ENCODE measurements at regions not wholly inside any gene's neighbourhood (a gene's known extent, or its start where the extent isn't known, plus 50 kb on each side); places are given as distances from the start of the nearest gene placed in this dataset.

DNA sequence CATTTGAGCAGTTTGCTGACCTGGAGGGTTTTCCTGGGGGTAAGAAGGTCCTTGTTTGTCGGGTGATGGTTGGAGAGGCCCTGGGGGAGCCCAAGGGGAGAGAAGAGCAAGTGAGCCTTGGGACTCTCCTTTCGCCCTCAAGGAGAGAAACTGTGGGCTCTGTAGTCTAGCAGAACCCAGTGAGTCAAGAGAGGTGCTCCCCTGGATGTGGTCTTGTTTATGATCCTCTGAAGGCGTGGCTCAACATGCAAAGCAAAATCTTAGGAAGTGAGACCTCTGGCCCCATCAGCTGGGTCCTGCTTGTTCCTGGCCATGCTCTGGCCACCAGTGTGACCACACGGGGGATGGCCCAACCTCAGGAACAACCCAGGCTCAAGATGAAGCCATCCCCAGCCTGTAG lies 66.5 kb upstream of the ALX4 start:
- TF ChIP-seq, protein P1, sequence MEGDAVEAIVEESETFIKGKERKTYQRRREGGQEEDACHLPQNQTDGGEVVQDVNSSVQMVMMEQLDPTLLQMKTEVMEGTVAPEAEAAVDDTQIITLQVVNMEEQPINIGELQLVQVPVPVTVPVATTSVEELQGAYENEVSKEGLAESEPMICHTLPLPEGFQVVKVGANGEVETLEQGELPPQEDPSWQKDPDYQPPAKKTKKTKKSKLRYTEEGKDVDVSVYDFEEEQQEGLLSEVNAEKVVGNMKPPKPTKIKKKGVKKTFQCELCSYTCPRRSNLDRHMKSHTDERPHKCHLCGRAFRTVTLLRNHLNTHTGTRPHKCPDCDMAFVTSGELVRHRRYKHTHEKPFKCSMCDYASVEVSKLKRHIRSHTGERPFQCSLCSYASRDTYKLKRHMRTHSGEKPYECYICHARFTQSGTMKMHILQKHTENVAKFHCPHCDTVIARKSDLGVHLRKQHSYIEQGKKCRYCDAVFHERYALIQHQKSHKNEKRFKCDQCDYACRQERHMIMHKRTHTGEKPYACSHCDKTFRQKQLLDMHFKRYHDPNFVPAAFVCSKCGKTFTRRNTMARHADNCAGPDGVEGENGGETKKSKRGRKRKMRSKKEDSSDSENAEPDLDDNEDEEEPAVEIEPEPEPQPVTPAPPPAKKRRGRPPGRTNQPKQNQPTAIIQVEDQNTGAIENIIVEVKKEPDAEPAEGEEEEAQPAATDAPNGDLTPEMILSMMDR (IDR thresholded peaks at IDR 0.05): no peak
- no peak for TF ChIP-seq POLR2A (IDR thresholded peaks at IDR 0.05)
- Histone ChIP-seq H3K4me1 (no peaks in the 10 kb centered on the region), H3K4me3 (no peak overlapping the region), H3K36me3 (no peaks in the 10 kb centered on the region), H3K27me3 (no peaks in the 10 kb centered on the region), H3K27ac (no peak overlapping the region), H3K9me3 (peaks cover 7% of the 10 kb centered on the region in 2 donors)
- DNase-seq (ENCODE audit: low spot score in 2 of 2): no peak
- intact Hi-C loops (cut with DNase I; ENCODE audit: low total_unique reads): no loop called here

DNA sequence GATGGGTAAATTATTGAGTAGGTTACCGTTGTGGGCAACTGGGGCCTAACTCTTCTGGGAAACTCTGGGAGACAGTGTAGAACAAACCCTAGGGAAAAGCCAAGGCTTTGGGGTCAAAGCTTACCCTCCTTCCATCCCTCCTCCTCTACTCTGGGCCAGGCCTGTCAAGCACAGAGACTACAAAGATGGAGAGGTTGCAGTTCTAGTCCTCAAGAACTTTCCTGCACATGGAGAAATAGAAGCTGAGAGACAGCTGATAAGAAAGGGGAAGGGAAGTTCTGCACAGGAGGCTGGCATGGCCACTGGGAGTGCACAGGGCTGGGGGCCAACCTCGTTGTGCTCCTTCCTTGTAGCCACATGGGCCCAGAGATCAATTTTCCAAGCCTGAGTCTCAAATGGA lies 67.2 kb upstream of the ALX4 start:
- no peak overlapping the region for H3K27ac ChIP-seq
- H3K4me1 ChIP-seq: no peaks in the 10 kb centered on the region
- no peak overlapping the region for H3K4me3 ChIP-seq
- TF ChIP-seq POLR2AphosphoS5 (IDR thresholded peaks at IDR 0.05) (no peak), POLR2A (IDR thresholded peaks at IDR 0.05) (no peak)
- TF ChIP-seq, protein P1 (IDR thresholded peaks at IDR 0.05): no peak
- no peak for DNase-seq (ENCODE audit: low spot score in 2 of 2)
- intact Hi-C loops (cut with DNase I; ENCODE audit: low total_unique reads): no loop called here
- H3K36me3 ChIP-seq: no peaks in the 10 kb centered on the region
- peaks cover 7% of the 10 kb centered on the region in 2 donors for H3K9me3 ChIP-seq
- H3K27me3 ChIP-seq: peaks cover 0 to under 1% of the 10 kb centered on the region in 2 donors

DNA sequence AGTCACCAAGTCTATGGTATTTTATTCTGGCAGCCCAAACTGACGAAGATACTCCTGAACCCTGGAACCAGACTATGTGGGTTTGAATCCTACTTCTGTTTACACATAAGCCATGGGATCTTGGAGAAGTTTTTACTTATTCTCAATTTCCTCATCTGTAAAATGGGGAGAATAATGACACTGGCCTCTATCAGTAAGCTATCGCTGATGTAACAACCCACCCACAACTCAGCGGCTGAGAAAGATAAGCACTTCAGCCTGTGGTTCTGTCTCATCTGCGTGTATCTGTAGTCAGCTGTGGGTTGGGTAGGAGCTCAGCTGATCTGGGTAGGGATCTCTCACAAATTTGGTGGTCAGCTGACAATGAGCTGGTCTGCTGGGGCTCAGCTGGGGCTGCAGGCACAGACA lies 68.0 kb upstream of the ALX4 start:
- Histone ChIP-seq H3K9me3 (peaks cover 7% of the 10 kb centered on the region in 2 donors), H3K36me3 (no peaks in the 10 kb centered on the region), H3K27me3 (peaks cover 0 to 5% of the 10 kb centered on the region in 2 donors), H3K27ac (no peak overlapping the region), H3K4me1 (no peaks in the 10 kb centered on the region), H3K4me3 (no peak overlapping the region)
- DNase-seq (ENCODE audit: low spot score in 2 of 2): no peak
- TF ChIP-seq, protein P1 (IDR thresholded peaks at IDR 0.05): no peak
- no peak for TF ChIP-seq POLR2A (IDR thresholded peaks at IDR 0.05)
- TF ChIP-seq POLR2AphosphoS5 (IDR thresholded peaks at IDR 0.05): no peak
- intact Hi-C loops (cut with DNase I; ENCODE audit: low total_unique reads): no loop called here

DNA sequence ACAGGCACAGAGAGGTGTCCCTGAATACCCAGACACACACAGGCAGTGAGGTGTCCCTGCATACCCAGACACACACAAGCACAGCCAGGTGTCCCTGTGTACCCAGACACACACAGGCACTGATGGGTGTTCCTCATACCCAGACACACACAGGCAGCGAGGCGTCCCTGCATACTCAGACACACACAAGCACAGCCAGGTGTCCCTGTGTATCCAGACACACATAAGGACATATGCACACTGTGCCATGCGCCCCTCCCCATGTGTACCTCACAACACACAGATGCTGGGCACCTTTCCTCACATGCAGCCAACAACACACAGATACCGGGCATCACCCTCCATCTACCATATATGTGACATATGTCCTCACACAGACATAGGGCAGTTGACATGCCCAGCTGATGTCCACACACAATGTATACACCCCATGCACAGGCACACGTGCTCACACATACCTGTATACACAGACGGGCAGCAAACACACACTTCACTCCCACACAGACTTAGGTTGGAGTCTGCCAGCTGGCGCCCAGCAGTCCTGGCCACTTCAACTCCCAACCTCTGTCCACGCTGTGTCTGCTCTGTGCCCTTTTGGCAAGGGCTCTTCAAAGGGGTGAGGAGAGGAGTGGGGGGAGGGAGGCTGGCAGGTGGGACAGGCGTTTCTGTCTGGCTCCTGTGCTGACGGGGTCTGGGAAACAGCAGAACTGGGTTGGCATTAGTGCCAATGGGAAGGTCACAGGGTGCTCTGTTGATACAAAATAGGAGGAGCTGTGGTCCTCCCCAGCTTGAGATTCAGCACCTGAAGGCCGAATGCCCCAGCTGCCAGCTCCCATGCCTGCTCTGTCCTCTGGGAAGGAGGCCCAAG lies 69.4 kb upstream of the ALX4 start:
- no peak overlapping the region for H3K4me3 ChIP-seq
- no peaks in the 10 kb centered on the region for H3K36me3 ChIP-seq
- no peak for DNase-seq (ENCODE audit: low spot score in 2 of 2)
- H3K9me3 ChIP-seq: peaks cover 7% of the 10 kb centered on the region in 2 donors
- H3K27me3 ChIP-seq: peaks cover 0 to 5% of the 10 kb centered on the region in 2 donors
- TF ChIP-seq POLR2AphosphoS5 (IDR thresholded peaks at IDR 0.05): no peak
- H3K27ac ChIP-seq: no peak overlapping the region
- intact Hi-C loops (cut with DNase I; ENCODE audit: low total_unique reads): no loop called here
- H3K4me1 ChIP-seq: no peaks in the 10 kb centered on the region

DNA sequence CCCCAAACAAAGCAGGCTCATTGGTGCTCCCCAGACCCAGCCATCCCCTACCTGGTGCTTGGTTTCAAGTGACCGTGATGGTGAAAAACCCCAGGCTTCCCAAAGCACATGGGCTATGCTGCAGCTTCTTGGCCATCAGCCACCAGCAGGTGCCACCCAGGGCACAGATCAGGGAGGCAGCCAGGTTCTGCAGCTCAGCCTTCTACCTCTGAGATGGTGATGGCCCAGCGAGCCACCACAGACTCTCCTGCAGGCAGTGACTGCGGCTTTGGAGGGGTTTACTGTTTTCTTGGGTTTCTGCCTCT lies 70.0 kb upstream of the ALX4 start:
- H3K36me3 ChIP-seq: no peaks in the 10 kb centered on the region
- no peak for DNase-seq (ENCODE audit: low spot score in 2 of 2)
- no peaks in the 10 kb centered on the region for H3K4me1 ChIP-seq
- no peak overlapping the region for H3K4me3 ChIP-seq
- no peak overlapping the region for H3K27ac ChIP-seq
- peaks cover 0 to 5% of the 10 kb centered on the region in 2 donors for H3K27me3 ChIP-seq
- intact Hi-C loops (cut with DNase I; ENCODE audit: low total_unique reads): no loop called here
- peaks cover 7% of the 10 kb centered on the region in 2 donors for H3K9me3 ChIP-seq
- TF ChIP-seq POLR2AphosphoS5 (IDR thresholded peaks at IDR 0.05) (no peak), POLR2A (IDR thresholded peaks at IDR 0.05) (no peak)
- TF ChIP-seq, protein P1 (IDR thresholded peaks at IDR 0.05): no peak
